ENCODE measurements at regions not wholly inside any gene's neighbourhood (a gene's known extent, or its start where the extent isn't known, plus 50 kb on each side); places are given as distances from the start of the nearest gene placed in this dataset. TPM values are rescaled to one million over a fixed set of nuclear protein-coding genes. Genes with fewer than 3 reads are reported as not detected.

Small RNAs in the stretch of these regions (microRNA-seq; reads per million reads assigned to microRNA genes)
- not detected for gene MIR4693

Small RNAs in the stretch of these regions (small RNA-seq; reads per million reads assigned to genes)
- gene MIR4693 (ENCODE audit: insufficient read depth in 2 of 3, insufficient read length in 3 of 3, low read depth in 2 of 3, low replicate concordance in 1 of 3): 0 reads per million in 3 experiments

All from HepG2 (cell line).